ENCODE measurements at regions not wholly inside any gene's neighbourhood (a gene's known extent, or its start where the extent isn't known, plus 50 kb on each side); places are given as distances from the start of the nearest gene placed in this dataset.
"Not testable (repeated sequence)": the region's sequence is repeated elsewhere in the genome, so short reads cannot be mapped to it uniquely, and the experiment has no call there.

DNA sequence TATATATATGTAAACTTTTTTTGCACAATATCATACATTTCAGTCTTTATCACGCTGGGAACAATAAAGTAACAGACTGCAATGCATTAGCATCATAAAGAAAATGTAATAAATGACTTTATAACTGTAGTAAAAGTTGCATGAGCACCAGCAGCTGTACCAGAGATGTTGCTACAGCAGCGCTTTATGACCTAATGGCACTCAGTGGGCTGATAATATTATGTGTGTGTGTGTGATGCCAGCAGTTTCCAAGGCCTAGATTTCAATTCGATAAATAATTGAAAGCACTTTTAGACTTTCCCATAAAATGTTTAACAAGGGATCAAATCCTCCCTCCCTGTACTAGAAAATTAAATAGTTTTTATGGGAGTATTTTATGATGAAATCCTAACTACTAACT, 367.6 kb upstream of the AGA start:
- no peak for DNase-seq

DNA sequence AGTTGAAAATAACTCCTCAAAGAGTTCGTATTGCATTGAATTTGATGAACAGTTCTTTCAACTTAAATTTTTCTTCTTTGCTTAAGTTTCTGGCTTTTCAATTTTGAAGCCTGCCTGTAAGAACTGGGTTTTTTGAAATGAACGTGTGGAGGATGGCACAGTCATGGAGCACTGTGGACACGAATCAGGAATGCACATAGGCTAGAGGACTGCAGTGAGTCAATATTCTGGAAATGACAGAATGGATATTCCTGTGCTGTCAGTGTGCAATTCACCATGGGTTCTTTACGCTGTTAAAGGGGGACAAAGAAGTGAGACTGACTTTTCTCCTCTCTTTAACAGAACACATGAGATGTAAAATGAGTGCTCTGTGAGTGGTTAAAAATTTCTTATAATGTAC, 368.0 kb upstream of the AGA start:
- DNase-seq: no peak

DNA sequence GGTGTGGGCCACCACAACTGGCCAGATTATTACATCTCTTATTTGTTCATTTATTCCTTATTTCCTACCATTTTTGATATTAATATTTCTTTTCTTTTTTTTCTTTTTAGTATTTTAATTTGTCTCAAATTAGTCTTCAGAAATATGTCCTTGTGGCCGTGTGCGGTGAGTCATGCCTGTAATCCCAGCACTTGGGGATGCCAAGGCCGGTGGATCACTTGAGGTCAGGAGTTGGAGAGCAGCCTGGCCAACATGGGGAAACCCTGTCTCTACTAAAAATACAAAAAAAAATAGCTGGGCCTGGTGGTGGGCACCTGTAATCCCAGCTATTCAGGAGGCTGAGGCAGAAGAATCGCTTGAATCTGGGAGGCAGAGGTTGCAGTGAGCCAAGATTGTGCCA, 376.2 kb upstream of the AGA start:
- not testable (repeated sequence) for DNase-seq

DNA sequence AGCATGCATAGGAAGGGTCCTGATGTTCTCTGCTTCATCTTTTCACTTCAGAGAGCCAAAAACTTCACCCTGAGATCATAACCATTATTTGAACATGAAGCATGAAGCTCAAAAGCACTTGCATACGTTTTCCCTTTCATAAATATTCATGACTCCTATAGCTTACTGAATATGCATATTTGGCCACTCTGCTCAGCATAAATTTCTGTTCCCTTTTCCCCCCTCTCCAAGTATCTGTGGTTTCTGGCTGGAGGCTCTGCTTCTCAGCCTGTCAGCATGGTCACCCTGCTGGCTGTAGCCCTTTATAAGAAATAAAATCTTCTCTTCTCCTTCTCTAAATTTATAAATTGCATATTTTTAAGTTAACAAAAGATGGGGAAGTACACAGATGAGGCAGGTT, 384.7 kb upstream of the AGA start:
- no peak for DNase-seq

DNA sequence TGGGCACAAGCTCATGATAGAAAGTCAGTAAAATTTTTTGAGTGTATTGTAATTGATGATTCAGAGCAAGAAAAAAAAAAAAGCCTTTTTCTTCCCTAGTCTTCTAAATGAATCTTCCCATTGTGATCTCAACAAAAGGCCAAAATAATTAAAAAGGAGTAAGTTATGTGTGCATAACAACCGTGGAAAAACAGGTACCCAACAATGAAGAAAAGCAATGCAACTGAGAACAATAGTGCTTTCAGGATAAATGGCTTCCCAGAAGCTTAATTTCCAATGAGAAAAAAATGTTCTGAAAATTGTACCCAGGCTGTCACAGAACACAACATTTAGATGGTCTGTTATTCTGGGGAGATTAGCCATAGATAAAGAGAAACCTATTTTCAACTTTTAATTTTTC, 399.0 kb upstream of the AGA start:
- no peak for DNase-seq

DNA sequence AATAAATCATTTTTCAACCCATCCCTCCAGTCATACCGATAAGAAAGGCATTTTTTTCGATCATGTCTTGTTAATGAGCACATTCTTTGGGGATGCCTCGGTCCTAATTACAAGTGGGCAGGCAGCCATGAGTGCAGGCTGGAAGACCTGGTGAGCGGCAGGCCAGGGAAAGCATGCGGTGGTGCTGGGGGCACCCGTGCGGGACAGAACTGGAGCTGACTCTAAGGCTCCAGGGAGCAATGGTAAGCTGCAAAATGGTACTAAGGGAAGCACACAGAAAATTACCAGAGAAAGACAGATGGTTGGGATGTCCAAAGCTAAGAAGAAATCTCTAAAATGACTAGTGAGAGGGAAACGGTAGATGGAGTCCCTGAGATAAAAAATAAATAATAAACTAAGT, 411.0 kb upstream of the AGA start:
- DNase-seq: no peak

DNA sequence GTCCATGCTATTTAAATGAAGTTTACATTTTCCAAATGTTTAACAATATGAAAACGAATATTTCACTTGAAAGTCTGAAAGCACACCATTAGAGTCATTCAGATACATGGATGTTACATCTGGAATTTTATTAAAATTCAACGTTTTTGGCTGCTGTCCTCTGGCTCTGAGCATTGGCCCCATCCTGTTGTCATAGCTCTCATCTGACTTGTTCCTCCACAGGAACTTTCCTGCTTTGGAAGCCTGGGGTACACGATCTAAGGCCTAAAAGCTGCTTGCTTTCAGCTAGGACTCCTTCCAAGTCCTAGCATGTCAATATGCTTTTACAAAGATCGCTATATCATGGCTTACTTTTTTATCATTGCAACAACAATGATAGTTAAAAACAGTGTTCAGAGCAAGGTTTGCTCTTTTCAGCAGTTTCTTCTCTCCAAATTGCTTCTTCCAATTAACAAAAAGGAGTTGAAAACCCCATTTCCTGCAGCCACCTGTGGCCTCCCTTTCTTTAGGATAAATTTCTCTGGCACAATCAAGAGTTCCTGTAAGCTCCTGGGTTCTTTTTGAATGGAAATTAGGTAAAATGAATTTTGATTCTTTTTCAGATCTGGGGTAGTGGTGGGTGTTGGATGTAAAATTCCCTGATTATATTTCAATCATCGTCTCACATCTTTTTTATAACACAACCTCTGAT, 413.4 kb upstream of the AGA start:
- DNase-seq: no peak

DNA sequence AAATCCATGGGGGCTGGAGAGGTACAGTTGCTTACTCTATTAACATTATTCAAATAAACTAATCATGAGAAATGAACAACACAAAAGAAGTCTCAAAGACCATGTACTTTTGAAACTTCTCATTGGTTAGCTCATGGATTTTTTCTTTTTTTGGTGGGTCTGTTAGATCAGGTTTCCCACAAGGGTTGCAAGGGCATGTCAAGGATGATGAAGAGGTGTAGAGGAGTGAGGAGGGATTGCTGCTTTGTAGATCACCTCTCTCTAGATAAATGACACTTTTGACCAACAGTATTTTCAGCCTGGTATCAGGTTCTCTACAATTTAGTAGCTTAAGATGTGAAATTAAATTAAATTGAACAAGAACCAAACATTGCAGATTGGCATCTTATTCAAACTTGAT, 417.9 kb upstream of the AGA start:
- no peak for DNase-seq

DNA sequence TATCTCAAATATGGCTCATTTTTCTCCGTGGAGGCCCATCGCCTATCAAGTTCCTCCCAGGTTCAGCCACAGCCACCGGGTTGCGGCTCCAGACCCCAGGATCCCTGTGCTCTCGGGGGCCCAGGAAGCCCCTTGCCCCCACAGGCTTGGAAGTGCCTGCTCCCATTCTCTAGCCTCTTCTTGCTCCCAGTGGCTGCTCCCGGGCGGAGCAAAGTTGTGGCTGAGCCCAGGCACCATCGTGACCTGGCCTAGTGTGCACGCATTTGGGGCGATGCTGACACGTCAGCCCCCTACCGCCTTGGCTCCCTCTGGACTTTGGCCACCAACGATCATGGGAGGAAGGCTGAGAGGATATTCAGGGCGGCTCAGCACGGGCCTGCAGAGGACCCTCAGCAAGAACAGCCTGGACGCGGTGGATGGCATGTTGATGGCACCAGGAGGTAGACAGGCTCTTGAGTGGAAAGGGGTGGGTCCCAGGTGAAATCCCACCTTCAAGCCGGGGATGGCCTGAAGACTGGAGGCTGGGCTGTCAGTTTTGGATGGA, 419.4 kb upstream of the AGA start:
- DNase-seq: no peak

DNA sequence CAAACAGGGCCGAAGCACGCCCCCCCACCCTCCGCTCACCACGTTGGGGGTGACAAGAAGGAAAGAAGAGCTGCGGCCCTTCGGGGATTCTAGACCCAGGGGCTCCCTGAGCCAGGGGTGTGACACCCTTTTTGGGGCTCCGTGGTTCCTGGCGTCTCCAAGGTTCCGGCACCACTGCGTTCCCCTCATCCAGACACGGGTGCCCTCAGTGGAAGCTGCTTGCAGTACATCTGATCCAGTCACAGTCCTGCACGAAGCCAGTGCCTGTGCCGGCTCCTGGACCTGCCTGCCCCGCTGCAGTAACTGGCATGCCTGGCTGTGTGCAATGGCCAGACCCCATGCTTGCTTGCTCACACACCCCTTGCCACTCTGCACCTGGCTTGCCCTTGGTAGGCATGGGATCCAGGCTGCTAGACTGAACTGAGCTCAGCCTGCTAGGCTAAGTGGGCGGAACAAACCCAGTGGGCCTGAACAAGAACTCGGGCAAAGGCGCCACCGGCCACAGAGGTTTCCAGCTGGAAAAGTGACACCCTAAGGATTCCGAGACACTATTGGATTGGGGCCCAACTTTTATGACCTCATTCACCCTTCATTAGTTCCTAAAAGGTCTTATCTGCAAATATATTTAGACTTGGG, 420.4 kb upstream of the AGA start:
- DNase-seq: no peak

DNA sequence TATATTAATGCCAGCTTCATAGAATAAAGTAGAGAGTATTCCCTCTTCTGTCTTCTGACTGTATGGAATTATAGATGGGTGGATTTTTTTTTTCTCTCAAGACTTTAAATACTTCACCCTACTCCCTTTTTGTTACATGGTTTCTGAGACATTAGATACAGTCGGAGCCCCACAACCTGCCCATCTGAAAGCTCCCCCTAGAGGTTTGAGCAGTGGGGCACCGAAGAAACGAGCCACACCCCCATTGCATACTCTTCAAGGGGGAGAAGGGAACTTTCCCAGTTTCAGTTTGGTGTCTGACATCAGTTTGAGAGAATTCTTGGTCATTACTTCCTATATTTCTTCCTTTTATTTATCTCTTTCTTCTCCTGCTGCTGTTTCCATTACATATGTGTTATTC, 437.6 kb upstream of the AGA start:
- no peak for DNase-seq

DNA sequence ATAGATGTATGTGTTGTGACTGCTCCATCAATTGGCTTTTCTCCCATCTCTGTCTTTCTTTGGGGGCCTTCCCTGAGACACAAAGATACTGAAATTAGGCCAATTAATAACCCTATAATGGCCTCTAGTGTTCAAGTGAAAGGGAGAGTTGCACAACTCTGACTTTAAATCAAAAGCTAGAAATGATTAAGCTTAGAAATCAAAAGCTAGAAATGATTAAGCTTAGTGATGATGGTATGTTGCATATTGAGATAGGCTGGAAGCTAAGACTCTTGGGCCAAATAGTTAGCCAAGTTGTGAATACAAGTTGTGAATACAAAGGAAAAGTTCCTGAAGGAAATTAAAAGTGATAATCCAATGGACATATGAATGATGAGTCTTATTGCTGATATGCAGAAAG, 452.9 kb upstream of the AGA start:
- DNase-seq: no peak

DNA sequence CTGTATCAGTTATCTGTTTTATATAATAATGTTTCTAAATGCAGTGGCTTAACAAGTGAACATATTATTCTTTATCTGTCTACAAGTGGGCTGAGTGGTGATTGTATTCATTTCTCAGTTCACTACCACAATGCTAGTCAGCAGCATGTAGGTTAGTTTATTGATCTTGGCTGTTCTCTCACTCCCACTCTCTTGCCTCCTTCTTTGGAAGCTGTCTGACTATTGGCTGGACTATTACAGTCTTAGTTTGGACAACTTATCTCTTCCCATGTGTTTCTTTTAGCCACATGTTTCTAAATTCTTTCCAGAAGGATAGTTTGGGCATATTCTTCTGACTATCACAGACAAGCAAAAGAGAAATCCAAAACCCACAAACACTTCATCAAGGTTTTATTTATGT, 459.5 kb upstream of the AGA start:
- DNase-seq: no peak

DNA sequence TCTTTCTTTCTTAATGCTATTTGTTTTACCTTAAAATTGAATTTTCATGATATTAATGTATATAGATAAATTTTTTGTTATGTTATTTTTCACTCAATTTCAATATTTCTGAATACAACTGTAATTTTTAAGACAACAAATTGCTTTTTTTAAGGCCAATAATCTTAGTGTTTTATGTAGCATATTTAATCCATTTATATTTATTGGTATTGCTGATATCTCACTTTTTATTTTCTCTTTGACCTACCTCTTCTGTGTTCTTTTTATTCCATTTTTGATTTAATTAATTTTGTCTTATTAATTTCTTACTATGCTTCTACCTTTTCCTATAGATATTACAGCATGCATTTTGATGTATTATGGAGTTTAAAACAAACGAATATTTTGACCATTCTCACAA, 460.1 kb upstream of the AGA start:
- DNase-seq: no peak

DNA sequence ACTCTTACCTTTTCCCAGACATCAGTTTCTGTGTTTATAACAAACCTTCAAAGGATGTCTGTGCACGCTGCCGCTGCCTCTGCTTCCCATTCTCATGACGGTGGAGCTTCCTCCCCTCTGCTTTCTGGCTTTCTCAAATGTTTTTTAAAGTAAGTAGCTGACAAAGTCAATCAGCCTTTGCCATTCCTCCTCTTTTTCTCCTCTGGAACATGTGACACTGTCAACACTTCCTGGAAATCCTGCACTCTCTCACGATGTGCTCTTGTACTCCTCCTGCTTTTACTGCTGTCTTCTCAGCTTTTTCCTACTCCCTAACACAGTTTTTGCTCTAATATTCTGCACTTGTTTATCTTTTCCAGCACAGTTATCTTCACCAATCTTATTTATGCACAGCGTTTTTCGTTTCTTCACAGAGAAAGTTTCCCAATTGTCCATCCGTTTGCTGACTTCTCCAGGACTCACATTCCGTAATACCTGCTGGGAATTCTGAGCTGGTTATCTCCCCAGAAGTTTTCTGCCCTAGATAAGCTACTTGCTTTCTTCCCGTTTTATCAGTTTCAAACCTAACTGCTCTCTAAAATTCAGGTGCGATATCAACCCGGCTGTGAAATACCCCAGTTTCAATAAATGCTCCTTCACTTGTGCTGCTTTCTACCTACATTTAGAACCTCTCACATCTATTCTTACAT, 465.6 kb upstream of the AGA start:
- DNase-seq: no peak

DNA sequence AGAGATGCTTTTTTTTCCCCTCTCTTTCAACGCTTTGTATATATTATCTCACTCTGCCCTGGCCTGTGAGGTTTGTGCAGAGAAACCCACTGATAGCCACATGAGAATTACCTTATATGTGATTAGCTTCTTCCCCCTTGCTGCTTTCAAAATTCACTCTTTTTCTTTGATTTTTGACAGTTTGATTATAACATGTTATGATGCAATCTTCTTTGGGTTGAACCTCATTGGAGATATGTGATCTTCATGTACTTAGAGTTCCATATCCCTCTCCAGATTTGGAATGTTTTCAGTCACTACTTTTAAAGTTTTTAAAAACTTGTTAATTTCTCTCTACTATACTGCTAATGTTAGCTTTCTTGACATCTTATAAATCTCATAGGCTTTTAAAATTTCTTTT, 479.5 kb upstream of the AGA start:
- DNase-seq: no peak

DNA sequence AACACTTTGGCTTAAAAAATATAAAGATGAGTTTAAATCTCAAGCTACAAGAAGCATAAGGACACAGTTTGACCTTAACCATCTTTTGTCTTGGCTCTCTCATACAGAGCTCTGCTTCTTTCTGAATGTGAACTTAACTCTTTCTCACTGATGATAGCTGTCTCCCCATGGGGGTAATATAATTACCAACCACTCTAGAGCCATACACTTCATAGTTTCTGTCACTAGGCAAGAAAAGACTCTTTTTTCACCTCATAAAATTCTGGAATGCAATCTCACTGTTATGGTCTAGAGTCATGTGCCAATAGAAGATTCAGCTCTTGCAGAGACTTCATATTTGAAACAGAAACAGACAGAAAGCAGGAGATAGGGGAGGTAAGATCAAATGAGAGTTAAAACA, 481.7 kb upstream of the AGA start:
- DNase-seq: no peak

DNA sequence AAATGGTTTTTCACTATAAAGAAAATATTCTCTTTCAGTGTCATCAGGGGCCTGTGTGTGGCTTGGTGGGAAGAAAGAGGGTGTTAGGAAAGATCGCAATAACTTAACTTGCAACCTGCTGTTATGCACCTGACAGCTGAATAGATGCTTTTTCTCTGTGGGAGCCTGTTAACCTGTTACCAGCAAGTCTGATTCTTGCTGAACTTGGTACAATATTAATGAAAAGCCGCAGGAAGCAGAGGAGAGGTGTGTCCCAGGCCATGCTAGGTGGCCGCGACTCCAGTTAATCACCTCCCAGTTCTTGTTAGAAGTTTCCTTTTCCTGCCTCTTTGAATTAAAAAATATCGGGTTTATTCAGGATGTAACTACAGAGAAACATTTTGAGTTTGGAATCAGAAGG, 494.8 kb upstream of the AGA start:
- no peak for DNase-seq

DNA sequence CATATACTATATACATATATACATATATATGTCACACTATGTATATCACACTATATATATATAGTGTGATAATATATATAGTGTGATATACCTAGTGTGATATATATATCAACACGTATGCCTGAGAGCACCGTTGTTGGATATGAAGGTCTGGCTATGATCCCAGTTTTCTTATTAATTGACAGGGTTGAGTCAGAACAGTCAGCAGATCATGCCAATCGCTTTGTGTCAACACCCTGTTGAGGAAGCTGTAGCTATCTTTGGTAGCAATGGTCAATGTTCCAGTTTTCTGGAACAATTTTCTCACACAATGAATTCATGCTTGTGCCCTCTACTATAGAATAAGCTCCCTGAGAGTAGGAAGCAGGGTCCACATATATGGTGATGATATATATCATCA, 496.0 kb upstream of the AGA start:
- no peak for DNase-seq

DNA sequence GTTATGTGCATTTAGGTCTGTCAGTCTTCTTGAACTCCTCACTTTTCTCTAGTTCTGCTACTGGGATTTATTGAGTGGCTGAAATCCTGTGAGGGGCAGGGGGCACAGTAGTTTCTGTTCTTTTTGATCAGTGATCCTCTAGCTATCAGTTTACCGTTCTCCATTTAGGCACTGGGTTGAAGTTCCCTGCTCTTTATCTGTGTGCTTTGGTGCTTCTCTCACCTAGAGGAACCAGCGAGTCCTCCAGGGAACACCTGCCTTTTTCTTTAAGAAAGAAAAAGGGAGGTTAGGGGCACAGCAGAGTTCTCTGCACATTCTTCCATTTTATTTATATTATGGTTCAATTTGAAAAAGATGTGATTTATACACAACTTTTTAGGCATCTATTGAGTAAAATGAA, 503.0 kb upstream of the AGA start:
- DNase-seq: no peak

DNA sequence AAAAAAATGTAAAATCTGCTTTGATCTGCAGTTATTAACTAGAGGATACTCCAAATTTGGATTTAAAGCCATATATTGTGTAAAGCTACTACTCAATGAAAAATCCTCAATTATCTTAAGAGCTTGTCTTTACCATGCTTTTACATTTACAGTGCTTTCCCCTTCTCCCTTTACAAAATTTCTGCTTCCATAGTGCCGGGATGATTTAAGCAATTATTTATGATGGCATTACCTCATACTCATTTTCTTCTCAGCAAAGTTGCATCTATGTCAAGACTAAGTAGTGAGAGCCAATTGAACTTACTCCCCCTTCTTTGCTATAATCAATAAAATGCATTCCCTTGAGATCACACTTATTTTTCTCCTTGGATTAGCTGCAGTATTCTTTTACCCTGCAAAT, 505.4 kb upstream of the AGA start:
- no peak for DNase-seq

DNA sequence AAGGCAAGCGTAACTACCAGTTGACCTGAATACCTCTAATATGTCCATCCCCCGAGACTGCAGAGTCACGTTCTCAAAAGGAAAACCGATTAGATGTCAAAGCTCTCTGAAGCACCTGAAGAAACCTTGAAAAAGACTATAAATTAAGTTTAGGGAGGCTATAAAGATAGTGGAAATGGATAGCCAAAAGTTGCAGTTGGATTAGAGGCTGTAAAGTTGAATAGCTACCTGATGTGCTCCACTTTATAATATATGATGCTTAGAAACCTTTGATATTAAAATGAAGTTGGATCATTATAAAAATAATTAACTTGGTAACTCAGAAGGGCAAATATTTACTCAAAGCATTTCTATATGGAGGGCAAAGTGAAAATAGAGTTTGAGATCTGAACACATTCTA, 506.6 kb upstream of the AGA start:
- DNase-seq: no peak

DNA sequence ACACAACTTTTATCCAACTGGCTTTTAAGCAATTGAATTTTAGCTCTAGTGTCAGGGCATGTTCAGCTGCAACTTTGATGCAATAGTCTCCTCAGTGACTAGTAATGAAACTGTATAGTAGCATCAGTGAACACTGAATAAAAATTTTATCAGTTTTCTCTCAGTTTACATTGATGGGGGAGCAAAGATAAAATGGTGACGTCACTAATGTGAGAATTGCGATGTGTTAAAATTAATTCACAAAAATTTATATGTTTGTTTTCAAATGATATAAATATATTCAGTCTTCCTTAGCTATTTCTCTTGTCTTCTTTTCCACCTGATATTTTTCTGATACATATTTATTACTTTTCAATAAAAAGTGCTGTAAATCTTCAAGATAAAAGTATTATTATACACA, 508.8 kb upstream of the AGA start:
- no peak for DNase-seq

DNA sequence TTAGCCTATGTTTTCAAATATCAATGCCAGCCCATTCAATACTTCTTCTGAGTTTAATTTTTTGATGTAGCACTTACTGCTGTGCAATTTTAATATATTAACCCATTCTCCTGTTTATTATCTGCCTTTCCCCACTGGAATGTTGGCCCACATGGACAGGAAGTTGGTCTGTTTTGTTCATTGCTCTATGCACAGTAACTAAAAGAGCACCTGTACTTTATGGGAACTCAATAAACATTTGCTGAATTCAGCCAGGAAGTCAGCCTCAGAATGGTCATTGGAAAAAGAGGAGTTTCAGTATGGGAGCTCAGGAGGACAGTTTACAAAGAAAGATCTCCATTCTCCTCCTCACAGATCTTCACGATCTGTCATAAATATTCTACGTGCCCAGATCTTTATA, 510.5 kb upstream of the AGA start:
- DNase-seq: no peak
